ENCODE measurements at regions not wholly inside any gene's neighbourhood (a gene's known extent, or its start where the extent isn't known, plus 50 kb on each side); places are given as distances from the start of the nearest gene placed in this dataset.

GRCh38 chr14:101151226-101151926, 247.9 kb upstream of the RTL1 start:
- DNase-seq: no peak

DNA sequence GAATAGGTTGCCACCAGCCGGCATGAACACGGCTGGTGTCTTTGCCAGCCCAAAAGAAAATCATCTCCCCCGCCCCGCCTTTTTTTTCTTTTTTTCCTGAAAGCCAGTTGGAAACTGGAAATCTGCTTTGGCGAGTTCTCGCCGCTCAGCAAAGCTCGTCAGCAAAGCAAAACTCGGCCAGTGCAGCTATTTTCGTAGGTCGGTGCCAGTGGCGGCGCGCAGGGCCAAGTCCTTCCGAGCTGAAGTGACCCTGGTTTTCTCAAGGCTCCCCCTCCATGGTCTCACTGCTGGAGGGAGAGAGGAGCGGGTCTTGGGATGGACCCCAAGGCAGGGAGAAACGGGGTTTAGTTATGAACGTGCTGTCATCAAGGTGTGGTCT, 248.4 kb upstream of the RTL1 start:
- DNase-seq: no peak

GRCh38 chr14:101152855-101153254, 249.3 kb upstream of the RTL1 start:
- DNase-seq: no peak

DNA sequence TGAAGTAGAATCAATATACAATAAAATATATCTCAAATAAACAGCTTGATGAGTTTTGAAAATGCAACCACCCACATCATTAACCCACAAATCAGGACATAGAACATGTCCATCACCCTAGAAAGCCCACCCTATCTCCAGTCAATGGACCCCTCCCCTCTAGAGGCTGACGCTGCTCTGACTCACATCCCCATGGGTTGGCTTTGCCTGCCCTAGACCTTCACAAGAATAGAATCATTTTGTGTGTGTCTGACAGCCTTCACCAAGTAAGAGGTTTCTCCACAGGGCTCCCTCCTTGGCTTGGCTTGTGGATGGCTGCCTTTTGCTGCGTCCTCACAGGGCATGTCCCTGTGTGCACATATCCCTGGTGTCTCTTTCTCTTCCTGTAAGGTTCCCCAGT, 250.2 kb upstream of the RTL1 start:
- DNase-seq: no peak

DNA sequence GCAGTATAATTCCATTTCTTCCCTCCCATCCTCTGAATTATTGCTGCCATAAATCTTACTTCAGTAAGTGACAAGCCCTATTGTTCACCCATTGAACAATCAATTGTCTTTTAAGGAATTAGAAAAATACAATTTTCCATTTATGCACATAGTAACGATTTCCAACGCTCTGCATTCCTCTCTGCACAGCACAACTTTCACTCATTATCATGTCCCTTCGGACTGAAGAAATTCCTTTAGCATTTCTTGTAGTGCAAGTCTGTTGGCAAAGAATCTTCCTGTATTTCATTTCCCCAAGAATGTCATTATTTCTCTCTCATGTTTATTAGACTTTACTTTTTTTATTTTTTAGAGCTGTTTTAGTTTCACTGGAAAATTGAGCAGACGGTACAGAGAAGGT, 252.1 kb upstream of the RTL1 start:
- DNase-seq: no peak

- no peak for DNase-seq
Measured at GRCh38 chr14:101167428-101167827, 263.9 kb upstream of the RTL1 start.

DNA sequence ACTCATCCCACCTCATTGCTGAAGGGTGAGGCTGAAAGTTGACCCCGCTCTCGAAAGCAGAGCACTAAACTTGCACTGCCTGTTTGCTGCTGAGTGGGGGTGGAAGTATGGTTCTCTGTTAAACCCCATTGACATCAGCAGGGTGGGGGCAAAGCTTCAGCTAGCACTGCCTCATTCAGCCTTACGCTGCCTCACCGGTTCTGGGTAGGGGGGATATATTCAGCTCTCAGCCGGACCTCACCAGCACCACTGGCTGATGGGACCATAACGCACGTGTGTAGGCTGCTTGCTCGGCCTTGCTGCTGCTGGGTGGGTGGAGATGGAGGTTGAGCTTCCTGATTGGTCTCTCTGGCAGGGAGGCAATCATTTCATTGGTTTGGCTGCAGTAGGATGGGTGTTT, 265.7 kb upstream of the RTL1 start:
- no peak for DNase-seq

GRCh38 chr14:101171650-101172049, 268.1 kb upstream of the RTL1 start:
- no peak for DNase-seq

DNA sequence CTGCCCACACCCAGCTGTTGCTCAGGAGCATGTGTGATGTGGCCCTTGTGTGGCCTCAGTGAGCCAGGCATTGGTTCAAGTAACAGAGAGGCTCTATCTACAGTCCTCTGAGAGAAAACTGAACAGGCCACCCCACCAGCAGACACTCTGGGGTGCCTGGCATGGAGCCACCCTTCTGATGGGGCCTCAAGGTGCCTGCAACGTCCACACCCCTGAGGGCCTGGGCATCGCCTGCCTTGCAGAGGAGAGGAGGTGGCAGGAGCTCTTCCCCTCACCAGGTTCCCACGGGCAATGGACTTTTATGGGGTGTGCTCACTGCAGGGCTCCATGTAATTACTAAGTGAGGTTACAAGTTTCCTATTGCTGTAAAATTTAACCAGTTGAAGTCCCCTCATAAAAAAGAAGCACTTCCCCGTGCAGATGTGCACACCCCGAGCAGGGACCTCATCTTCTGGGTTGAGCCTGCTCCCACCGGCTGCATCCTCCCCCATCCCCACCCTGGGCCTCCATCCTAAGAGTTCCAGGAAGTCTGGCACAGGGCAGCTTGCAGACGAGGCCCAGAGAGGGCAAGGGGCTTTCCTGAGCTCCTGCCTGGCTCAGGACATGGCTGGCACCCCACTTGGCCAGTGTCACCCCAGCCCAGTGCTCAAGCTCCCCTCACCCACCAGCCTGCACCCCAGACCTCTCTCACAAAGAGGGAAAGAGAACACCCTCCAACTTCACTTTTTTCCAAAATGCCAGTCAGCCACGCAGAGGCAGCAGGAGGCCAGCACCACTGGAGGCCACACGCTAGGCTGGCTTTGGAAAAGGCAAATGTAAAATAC, 270.4 kb upstream of the RTL1 start:
- DNase-seq: no peak

- DNase-seq: no peak
Measured at GRCh38 chr14:101174522-101174838, 271.0 kb upstream of the RTL1 start.

DNA sequence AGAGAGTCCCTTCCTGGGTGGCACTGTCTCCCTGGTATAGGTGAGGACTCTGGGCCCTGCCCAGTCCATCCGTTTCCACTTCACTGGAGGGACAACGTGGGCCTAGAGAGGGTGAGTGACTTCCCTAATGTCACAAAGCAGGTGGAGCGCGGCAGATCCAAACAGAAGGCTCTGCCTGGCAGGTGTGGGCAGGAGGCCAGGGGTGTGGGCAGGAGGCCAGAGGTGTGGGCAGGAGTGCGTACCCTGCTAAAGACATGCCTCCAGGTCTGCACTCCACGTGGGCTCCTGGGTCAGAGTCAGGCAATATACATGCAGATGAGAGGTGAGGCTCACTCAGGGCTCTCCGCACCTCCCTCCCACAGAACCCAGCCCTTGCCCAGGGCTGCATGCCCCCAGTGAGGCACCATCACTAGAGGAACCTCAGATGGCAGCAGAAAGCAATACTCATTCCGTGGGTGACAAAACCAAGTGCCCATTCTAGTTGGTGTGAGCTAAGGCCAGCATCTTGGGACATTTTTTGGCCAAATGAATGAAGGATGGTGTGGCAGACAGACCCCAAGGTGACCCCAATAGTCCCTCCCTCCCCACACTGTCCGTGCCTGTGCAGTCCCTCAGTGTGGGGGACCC, 271.6 kb upstream of the RTL1 start:
- DNase-seq: no peak

- no peak for DNase-seq
Measured at GRCh38 chr14:101175731-101176534, 272.4 kb upstream of the RTL1 start.

- no peak for DNase-seq
Measured at GRCh38 chr14:101176535-101177205, 273.1 kb upstream of the RTL1 start.

- no peak for DNase-seq
Measured at GRCh38 chr14:101177301-101177971, 273.9 kb upstream of the RTL1 start.

DNA sequence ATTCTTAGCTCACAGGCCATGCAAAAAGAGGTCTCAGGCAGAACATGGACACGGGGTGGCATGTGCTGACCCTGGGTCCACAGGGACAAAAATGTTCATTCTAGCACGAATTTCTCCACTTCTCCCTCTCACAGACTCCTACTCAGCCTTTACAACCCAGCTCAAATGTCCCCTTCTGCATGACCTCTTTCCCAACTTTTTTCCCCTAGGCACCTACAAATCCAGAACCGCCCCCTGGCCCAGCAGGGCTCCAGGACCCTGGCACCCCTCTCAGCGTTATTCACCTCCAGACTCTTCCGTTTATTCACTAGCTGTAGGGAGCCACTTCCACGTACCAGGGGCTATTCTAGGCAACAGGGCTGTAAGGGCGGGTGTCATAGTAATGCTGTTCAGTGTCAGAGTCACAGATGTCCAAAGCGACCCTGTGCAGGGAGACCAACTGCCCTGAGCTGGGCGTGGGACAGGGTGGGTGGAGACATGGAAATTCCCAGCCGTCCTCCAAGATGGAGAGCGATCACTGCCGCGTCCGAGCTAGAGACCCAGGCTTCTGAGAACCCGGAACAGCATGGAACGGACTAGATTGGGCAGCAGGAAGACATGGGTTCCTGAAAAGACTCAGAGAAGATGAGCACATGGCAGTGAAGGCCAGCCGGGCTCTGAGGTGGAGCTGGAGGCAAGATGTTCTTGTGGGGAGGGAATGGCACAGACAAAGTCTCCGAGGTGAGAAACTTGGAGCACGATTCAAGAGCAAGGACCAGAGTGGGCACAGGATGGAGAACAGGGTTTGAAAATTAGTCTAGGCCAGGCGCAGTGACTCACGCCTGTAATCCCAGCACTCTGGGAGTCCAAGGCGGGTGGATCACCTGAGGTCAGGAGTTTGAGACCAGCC, 274.9 kb upstream of the RTL1 start:
- DNase-seq: no peak

GRCh38 chr14:101179691-101180211, 276.2 kb upstream of the RTL1 start:
- DNase-seq: no peak

GRCh38 chr14:101181446-101182313, 278.2 kb upstream of the RTL1 start:
- DNase-seq: no peak

- DNase-seq: no peak
Measured at GRCh38 chr14:101182476-101182875, 279.0 kb upstream of the RTL1 start.

- no peak for DNase-seq
Measured at GRCh38 chr14:101183376-101184103, 280.0 kb upstream of the RTL1 start.
